Retina (tissue), 1 donor: ENCODE measurements at regions not wholly inside any gene's neighbourhood (a gene's known extent, or its start where the extent isn't known, plus 50 kb on each side); places are given as distances from the start of the nearest gene placed in this dataset.

ENCODE experiments used
- DNase-seq: peaks from one replicate; pipeline ENCODE4 v3.0.0-alpha.2; 2016

DNA sequence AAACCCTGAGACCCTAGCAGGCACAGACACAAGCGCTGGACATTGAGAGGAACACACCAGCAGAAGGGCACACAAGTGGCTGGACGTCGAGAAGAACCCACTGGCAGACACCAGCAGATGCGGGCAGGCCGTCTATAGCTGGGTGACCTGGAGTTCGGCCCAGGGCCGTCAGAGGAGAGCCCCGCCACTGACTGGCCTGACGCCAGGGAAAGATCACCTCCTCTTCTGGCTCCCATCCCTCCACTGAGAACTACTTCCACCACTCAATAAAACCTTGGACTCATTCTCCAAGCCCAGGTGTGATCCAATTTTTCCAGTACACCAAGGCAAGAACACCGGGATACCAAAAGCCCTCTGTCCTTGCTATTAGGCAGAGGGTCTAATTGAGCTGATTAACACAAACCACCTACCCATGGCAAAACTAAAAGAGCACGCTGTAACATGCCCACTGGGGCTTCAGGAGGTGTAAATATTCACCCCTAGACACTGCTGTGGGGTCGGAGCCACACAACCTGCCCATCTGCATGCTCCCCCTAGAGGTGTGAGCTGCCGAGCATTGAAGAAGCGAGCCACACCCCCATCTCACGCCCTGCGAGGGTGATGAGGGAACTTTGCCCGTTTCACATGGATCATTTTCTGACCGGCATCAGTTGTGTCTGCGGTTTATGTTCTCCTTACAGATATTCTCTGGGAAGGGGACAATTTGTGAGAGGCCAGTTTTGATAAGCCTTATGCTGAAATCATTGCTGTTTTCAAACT is 104.8 kb downstream of the HLX start:
- no peak for DNase-seq

DNA sequence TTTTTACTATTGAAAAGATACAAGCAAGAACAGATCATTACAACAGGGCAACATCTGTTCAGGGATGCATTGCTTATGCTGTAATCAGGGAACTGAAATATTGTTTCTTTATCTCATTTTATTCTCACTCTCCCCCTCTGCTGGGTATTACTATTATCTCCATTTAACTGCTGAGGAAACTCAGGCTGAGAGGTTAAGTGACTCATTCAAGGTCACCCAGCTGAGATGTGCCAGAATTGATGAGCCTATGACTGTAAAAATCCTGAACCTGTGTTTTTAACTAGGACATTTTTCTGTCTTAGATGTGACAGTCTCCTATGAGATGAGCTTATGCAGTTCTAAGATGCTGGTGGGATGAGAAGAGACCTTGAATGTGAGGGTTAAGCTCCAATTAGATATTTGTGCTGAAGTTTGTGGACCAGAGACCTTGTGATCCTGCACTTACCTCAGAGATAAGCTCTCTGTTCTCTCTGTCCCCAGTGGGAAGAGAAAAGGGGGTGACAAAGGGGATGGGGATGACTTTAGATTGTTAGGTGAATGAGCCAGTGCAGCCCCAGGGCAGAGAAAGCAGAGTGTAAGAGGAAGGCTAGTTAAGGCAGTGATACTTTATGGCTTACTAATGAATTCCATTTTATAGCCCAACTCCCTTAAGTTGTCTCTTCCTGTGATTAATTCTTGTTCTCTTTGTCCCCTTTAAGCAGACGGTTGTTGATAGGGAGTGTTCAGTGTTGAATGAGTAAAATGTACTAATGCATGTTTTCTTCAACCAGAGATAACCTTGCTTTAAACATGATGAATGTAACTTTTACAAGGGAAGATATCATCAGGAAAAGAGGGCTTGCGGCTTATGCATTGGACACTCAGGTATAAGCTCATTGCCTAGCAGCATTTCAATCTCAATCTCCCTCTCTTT is 111.4 kb downstream of the HLX start:
- no peak for DNase-seq

DNA sequence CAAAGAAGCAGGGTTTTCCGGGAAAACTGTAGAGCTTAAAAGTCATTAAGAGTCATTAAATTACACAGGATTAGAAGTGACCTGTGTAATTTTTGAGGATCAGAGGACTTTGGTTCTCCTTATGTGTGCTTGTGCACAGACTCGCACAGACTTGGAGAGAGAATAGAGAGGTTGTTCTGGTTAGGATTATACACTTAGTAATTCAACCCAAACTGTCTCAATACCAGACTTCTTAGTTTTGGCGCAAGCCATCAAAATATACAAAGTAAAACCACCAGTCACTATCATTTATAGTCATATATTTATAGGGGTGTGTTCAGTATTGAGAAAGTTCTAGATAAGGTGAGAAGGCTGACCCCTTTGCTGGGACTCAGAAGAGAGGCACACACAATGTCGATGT is 112.3 kb downstream of the HLX start:
- no peak for DNase-seq

DNA sequence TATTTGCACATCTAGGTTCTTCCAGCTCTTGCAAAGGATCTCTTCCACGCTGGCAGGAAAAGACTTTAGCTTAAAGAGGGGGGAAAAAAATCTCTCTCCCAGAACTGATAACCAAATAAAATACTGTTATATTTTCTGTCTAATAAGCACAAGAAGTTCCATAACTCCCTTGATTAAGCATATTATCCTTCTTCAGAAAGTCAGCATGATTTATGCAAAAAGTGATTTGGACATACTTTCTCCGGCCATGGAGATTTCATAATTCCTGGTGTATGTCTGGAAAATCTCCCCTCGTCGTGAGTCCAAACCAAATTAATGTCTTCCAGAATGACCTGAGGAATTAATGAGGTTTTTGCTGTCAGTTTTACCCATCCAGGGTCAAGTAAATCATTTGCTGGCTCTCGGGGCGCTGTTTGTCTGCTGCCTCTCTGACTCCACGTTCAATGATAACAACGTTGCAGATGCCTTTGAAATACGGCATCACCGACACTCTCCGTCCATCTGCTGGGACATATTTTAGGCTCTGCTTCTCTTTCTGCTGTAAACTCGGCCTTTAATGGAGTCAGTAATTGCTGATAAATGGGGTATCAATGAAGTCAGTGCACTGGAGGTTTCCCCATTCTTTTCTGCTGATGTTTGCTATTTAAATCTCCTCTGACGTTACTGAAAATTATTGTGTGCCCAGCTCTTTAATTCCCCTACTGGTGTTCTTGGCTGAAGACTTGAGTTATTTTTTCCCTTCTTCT is 112.9 kb downstream of the HLX start:
- no peak for DNase-seq

DNA sequence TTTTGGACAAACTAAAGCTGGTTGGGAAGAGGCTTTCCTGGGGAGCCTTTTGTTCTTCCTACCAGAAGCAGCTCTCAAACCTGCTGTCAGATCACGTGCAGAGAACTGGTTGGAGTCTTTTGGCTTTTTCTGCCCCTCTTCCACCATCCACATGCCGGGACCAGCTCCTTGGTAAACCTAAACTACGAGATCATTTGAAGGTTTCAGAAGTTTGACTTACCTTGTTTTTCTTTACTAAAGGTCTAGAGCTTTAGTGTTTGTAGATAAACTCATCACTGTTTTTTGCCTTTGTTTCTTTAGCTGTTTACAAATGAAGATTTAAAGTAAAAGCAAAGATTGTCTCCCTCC is 113.4 kb downstream of the HLX start:
- no peak for DNase-seq

DNA sequence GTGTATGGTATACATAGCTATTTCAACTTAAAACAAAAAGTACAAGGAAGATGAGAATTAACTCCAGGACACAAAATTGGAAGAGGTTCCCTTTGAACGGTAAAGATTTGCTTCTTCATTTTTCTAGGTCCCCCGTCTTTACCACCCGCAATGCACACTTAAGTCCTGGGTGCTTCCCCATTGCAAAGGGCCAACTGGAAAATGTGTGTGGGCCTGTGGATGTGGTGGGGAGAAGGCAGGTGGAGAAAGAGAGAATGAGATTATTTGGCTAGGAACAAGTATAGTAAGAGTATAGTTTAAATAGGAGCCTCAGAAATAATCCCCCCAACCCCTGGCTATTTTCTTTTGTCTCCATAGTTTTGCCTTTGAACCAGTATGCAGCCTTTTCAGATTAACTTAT is 115.4 kb downstream of the HLX start:
- no peak for DNase-seq

DNA sequence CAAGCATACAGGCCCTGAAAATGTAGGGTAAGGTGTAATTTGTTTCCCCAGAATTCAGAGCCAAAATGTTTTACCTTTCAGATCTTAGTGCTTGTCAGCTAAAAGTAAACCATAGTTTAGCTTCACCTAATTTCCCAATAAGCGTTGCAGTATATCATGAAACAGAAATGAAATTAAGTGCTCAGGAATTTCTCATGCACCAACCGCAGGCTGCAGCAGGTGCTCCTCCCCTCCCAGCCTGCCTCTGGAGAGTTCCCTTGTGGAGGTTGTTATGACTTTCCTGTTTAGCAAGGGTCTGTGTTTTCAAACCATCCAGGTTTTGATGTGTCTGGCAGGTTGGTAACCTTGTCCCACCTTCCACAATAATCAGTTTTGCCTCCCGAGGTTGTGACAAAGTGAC is 118.5 kb downstream of the HLX start:
- DNase-seq, result no peak

DNA sequence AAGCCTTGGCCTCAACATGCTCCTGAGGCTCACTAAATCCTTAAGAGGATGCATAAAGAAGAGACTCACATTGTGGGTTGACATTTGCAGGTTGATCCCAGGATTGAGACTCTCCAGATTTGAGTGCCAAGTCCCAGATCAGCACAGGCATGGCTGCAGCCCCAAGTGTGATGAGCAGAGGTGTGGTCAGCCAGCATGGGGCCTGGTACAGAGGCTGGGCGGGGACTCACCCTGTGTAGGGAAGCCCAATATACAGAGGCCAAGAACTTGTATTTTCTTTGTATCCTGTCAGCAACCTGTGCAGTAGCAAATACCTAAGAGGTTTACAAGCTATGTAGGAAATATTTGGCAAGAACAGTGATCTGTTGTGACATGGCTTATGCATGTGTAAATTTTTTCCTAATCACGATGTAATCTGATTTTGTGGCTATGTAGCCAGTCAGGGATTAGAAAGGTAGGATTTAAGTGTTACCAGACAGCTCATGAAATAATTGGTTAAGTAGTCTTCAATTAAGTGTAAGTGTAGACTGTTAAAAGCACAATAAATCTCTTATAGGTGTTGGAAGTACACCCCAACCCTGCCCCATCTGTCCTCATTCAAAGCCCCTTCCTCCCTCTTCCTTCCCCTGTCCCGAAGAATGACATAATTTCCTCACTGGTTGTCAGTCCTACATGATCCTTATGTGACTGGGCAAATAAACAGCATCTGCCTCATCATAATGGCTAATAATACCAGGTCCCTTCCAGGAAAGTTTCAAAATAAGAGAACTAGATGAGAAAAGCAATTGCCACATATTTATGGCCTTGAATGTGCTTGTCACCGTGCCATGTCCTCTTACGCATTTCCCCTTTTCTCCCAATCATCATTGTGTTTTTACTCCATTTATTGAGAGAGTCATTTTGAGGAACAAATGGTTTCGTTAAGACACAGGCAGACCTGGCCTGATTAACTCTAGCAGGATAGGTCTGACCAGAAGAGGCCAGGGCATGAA is 120.9 kb downstream of the HLX start:
- DNase-seq, result no peak

DNA sequence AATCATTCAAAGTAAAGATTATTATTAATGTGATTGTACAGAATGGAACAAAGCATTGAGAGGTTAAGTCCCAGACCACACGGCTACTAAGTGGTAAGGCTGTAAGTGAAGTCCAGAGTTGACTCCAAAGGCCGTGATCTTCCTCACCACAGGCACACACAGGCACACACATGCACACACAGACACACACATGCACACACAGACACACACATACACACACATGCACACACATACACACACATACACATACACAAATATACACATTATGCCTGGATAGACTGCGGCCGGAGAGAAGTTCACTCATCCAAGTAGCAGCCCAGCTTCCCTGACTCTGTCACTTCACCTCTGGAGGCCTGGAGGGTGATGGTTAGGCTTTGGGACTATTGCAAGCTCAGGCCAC is 121.9 kb downstream of the HLX start:
- no peak for DNase-seq

DNA sequence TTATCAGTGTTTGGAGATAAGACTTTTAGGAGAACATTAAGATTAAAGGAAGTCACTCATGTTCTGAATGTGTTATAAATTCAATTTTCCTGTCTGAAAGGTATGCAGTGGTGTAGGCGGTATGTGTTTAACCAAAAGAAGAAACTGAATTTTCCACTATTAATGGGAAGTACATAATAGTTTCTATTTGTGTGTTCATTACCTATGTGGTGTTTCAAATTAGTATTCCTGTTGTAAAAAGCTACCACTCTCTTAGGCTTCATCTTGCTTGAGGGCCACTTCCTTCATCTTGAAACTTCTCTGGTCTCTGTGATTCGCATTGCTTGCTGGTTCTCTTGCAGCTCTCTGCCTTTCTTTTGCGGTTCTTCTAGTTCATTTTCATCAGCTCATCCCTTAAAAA is 123.4 kb downstream of the HLX start:
- no peak for DNase-seq

DNA sequence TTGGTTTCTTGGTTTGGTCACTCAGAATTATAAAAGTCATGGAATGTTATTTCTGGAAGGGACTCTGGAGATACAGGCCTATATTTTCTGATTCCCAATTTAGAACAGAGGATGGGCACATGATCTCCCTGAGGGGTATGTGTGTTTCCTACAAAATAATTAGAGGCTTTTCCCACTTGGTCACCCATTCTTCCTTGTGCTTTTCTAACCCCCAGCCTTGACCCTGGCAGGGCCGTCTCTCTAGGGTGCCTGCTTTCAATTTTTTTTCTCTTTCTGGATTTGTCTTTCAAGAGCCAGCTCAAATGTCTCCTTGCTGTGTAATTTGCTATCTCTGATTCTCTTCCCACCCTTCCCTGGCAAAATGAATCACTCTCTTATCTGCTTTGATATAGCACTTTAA is 131.9 kb downstream of the HLX start:
- no peak for DNase-seq

DNA sequence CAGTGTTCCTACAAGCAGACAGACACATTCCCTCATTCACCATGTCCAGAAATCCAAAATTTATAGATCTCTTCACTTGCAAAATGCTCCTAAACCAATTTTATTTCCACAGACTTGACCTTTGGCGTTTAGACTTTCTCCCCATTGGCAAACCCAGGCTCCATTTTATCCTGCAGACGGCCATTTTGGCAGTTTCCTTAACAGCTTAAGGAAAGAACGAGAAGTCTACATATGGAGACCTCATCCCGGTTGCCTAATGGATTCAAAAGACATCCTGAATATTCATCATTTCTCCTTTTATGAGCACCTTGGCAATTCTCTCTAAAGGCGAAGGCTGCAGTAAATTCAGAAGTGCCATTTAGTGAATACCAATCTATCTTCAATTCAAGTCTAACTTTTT is 132.9 kb downstream of the HLX start:
- no peak for DNase-seq

DNA sequence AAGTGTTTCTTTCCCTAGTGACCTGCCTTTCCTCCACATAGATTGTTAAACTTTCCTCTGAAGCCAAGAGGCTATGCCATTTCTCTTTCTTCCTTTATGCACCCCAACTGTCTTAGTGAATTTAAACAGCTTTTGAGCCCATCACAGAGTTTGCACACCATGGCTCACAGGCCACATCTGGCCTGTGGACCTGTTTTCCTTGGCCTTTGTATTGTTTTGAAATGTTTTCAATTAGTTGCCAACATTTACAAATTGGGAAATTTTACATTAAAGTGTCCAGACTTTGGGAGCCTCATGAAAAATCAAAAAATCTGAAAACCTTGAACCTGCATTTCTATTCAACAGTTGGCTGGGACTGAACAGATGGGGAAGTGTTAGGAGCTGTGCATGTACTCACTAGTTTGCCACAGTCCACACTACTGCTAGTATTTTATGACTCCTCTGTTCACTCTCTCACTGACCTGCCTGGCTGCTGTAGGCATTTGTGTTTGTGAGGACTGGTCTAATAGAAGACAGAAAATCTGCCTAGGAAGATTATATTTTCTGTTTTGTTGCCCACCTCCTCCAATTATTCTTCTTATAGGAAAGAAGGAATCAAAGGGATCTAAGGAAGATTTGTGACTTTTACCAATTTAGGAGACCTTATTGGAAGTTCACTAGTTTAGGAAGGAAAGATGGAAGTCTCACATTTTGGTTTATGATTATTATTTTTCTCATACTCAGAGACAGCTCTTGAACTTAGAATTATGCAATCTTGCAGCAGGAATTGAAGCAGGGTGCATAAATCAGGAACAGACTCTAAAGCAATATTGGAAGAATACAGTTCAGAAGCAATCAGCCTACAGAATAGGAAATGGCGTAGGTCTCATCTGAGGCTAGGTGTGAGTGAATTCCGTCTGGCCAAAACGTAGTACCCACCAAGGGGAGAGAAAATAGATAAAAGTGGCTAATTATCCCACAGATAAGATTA is 134.7 kb downstream of the HLX start:
- no peak for DNase-seq

DNA sequence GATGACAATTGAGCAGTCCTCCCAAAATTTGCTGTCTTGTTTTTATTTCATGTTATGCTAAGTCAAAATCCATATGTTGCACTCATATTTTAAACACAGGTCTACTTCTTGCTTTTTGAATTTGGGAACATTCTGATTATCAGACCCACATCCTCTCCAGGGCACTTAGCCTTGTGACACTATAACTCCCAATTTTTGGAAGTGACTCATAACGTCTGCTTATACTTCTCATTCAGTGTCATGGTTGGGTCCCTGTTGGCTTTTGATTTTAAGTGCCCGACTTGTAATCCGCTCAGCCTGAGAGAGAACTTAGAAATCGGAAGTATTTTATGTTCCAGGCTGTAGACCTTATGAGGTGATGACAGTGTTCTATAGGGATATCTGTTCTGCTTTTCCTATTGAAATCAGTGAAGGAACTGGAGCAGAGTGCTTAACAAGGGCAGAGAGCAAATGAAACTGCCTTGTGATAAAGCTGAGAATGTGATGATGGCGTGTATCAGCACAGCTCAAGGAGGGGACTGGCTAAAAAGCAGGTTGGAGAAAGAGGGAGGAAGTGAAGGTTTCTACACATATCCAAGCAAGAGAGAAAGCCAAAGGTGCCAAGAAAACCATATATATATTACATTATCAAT is 136.0 kb downstream of the HLX start:
- no peak for DNase-seq

DNA sequence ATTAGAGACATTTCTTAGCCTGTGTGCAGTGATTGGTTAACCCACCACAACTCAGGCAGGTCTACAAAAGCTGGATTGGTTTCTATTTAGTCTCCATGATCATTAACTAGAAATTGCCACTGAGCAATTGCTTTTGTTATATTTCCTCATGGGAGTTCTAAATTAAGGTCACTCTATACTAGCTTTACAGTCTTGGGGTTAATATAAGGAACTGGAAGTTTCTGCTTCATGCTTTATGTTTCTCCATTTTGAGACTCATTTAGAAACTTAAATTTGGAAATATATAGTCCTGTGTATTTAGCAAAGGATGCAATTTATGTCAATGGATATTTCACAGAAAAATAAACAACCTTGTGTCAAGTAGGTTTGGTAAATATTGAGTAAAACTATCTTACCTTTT is 137.5 kb downstream of the HLX start:
- no peak for DNase-seq

DNA sequence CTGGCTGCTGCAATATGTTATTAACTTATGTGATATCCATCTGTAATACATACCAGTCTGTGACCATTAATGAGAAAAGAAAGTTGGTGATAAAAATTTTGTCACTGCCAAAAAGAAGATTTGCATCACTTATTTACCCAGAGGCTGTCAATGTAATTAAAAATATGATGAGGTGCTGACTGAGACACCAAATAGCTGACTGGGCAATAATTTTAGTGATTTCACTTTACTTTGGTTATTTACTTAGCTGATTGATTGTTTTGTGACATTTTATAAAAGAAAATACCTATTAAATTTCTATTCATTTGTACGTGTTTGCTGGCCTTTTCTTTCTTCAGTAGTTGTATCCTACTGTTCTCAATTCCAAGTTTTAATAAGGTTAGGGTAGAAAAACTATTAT is 139.2 kb downstream of the HLX start:
- DNase-seq, result no peak

DNA sequence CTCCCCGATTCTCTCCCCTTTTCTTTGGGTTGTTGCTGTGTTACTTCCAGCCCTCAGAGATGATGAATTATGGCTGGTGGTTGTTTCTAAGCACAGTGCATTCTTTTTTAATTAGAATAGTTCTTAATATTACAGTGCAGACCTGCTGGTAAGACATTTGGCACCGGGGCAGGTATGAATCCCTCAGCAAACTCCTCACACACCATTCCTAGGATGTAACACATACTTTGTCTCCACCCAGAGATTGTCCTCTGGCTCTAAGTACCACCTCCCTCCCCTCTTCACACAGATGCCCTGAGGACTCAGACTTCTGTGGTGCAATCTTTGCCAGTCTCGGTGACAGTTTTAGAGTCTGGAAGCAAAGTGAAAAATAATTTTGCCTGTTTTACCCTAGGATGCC is 143.1 kb downstream of the HLX start:
- DNase-seq, result no peak

DNA sequence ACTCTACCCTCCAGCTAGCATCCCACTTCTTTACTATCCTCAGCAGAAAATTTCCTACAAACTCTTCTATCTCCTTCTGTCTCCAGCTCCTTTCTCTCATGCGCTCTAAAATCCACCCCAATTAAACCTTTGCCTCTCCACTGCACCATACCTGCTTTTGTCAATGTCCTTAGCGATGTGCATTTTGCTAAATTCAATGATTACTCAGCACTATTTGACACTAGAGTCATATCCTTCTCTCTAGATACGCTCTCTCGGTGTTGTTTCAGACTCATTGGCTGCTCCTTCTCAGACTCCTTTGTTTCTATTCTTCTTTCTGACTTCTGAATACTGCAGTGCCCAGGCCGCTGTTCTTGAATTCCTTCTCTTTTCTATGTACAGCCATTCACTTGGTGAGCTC is 144.2 kb downstream of the HLX start:
- no peak for DNase-seq

DNA sequence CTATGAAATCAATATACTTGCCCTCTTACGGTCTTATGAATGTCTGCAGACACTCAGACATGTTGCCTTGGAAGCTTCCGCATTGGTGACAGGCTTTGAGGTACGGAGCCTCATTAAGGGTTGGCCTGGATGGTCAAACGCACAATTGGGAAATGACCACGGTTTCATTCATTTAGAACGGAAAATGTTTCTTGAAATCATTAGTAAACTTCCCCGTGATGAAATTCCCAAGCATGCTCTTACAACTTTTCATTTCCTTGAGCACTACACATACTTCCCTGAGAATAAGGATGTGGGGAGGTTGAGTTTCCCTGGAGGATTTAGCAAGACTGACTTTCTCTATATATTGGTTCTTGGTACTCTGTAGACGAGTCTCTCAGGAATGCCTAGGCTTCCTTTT is 146.3 kb downstream of the HLX start:
- DNase-seq, result no peak

DNA sequence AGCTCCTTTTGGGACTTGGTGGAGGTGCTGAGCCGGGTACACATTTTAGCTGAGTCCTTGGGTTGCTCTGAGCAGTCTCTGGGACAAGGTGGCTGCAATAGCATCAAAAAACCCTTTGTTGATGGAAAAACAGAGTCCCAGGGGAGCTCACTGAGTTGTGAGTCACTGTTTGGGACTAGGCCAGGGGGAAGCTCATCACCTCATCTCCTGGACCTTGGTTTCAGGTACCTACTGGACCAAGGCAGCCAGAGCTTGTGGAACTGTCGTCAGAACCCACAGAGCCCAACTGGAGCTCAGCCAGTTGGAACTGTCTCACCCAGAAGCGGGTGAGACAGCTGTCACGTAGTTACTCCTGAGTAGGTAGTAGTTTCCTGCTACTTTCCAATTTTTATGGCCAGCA is 146.7 kb downstream of the HLX start:
- no peak for DNase-seq
